ENCODE measurements at regions not wholly inside any gene's neighbourhood (a gene's known extent, or its start where the extent isn't known, plus 50 kb on each side); places are given as distances from the start of the nearest gene placed in this dataset.
"Not testable (repeated sequence)": the region's sequence is repeated elsewhere in the genome, so short reads cannot be mapped to it uniquely, and the experiment has no call there.

- DNase-seq (ENCODE audit: extremely low read depth in 1 of 4, low spot score in 3 of 4) (no peak), ATAC-seq (no peak), FAIRE-seq (no peak)
- Histone ChIP-seq H3K27ac (ENCODE audit: extremely low read depth, low read depth, low read length) (no peak overlapping the region), H3K36me3 (ENCODE audit: control insufficient read depth, insufficient read depth, low read length) (no peaks in the 10 kb centered on the region), H3K4me3 (no peak overlapping the region), H3K27me3 (ENCODE audit: control insufficient read depth in 2 of 2, insufficient read depth in 2 of 2, low read length in 2 of 2) (peaks cover 0 to 5% of the 10 kb centered on the region in 2 experiments; a peak in 4 of 5 replicates), H4K20me1 (replicated peaks; ENCODE audit: control insufficient read depth, insufficient read depth, low read length) (no peaks in the 10 kb centered on the region), H3K9me3 (replicated peaks; ENCODE audit: control insufficient read depth, insufficient read depth, low read depth, low read length) (no peaks in the 10 kb centered on the region), H3K9ac (ENCODE audit: insufficient read depth in 1 of 2, low read depth in 2 of 2, low read length in 2 of 2) (no peak overlapping the region), H3K4me1 (replicated peaks in 1 of 2; ENCODE audit: control insufficient read depth in 2 of 2, insufficient read depth in 2 of 2, low read length in 2 of 2) (no peaks in the 10 kb centered on the region), H3K4me2 (ENCODE audit: insufficient read depth, low read length) (no peak overlapping the region), H3K79me2 (ENCODE audit: control insufficient read depth, insufficient read depth, low read length) (no peaks in the 10 kb centered on the region), H3K9me1 (ENCODE audit: control insufficient read depth, insufficient read depth, low read length) (no peaks in the 10 kb centered on the region), H2AFZ (ENCODE audit: low read depth, low read length) (no peak overlapping the region)
- CTCF ChIA-PET (ENCODE audit: low intra/inter-chr PET ratio), result no interaction called here
- no TSS peak for BruUV-seq (replicated peaks)
- TF ChIP-seq KDM1A (IDR thresholded peaks at IDR 0.05) (peak; percentile 13 to 33; a peak in 2 of 4 replicates), CBX1 (IDR thresholded peaks at IDR 0.05; ENCODE audit: low read depth) (no peak), RCOR1 (IDR thresholded peaks at IDR 0.05; ENCODE audit: borderline replicate concordance in 1 of 2, low read depth in 2 of 2, low read length in 2 of 2) (peak in 1 of 2 experiments; percentile 26; a peak in 1 of 4 replicates)
- POLR2A ChIA-PET, result no interaction called here
- in situ Hi-C loops (cut with MboI) (loop anchor here (25.0 kb wide), 1 partner anchor 763 kb away; no protein-coding TSS in a partner anchor), intact Hi-C loops (cut with micrococcal nuclease) (no loop called here)
- WGBS (ENCODE audit: insufficient coverage, low coverage, missing lambda C conversion rate), result 0% methylated on average over 4 of the region's 4 CpGs
Observed at GRCh38 chr11:15849257-15849656, 507.1 kb downstream of the SOX6 start.

- not testable (repeated sequence) for FAIRE-seq
Observed at GRCh38 chr11:15850335-15850734, 506.0 kb downstream of the SOX6 start.

More at GRCh38 chr11:15850335-15850734, 506.0 kb downstream of the SOX6 start:
- H4K20me1 ChIP-seq (replicated peaks; ENCODE audit: control insufficient read depth, insufficient read depth, low read length); H3K4me3 ChIP-seq; H3K9me1 ChIP-seq (ENCODE audit: control insufficient read depth, insufficient read depth, low read length); H3K79me2 ChIP-seq (ENCODE audit: control insufficient read depth, insufficient read depth, low read length); H2AFZ ChIP-seq (ENCODE audit: low read depth, low read length); H3K9me3 ChIP-seq (replicated peaks; ENCODE audit: control insufficient read depth, insufficient read depth, low read depth, low read length); H3K9ac ChIP-seq (ENCODE audit: insufficient read depth in 1 of 2, low read depth in 2 of 2, low read length in 2 of 2); CTCF ChIA-PET (ENCODE audit: low intra/inter-chr PET ratio); H3K27ac ChIP-seq (ENCODE audit: extremely low read depth, low read depth, low read length); H3K4me1 ChIP-seq (replicated peaks in 1 of 2; ENCODE audit: control insufficient read depth in 2 of 2, insufficient read depth in 2 of 2, low read length in 2 of 2); H3K36me3 ChIP-seq (ENCODE audit: control insufficient read depth, insufficient read depth, low read length); BruUV-seq (replicated peaks); ATAC-seq; POLR2A ChIA-PET; in situ Hi-C loops (cut with MboI); H3K4me2 ChIP-seq (ENCODE audit: insufficient read depth, low read length); DNase-seq (ENCODE audit: extremely low read depth in 1 of 4, low spot score in 3 of 4); H3K27me3 ChIP-seq (ENCODE audit: control insufficient read depth in 2 of 2, insufficient read depth in 2 of 2, low read length in 2 of 2): not testable (repeated sequence)
- intact Hi-C loops (cut with micrococcal nuclease), result loop anchor here (10.0 kb wide), 1 partner anchor 764 kb away; no protein-coding TSS in a partner anchor
